ENCODE measurements at regions not wholly inside any gene's neighbourhood (a gene's known extent, or its start where the extent isn't known, plus 50 kb on each side); places are given as distances from the start of the nearest gene placed in this dataset.

- TF ChIP-seq SMAD4 (CRISPR knock-in tag; IDR thresholded peaks at IDR 0.05) (no peak), RORB (CRISPR knock-in tag; IDR thresholded peaks at IDR 0.05) (no peak), NR2C2 (CRISPR knock-in tag; IDR thresholded peaks at IDR 0.05) (no peak)
Observed at GRCh38 chr12:85733221-85733840, 102.9 kb downstream of the RASSF9 start (continued).

GRCh38 chr12:85733984-85734383 is 102.2 kb downstream of the RASSF9 start:
- DNase-seq (ENCODE audit: low spot score) (no peak), ATAC-seq (no peak)
- H3K4me3 Mint-ChIP-seq, result no peak overlapping the region
- TF ChIP-seq EMX1 (CRISPR knock-in tag; IDR thresholded peaks at IDR 0.05), result no peak
- no peak for TF ChIP-seq MXD4 (CRISPR knock-in tag; IDR thresholded peaks at IDR 0.05; ENCODE audit: borderline replicate concordance)
- no peak for TF ChIP-seq STAT6 (CRISPR knock-in tag; conservative IDR thresholded peaks at IDR 0.05; ENCODE audit: low read depth)
- no peak for TF ChIP-seq FOXK1 (CRISPR knock-in tag; IDR thresholded peaks at IDR 0.05)
- no peak for TF ChIP-seq ELF4 (CRISPR knock-in tag; IDR thresholded peaks at IDR 0.05; ENCODE audit: low read depth)
- TF ChIP-seq RORB (CRISPR knock-in tag; IDR thresholded peaks at IDR 0.05), result no peak
- no peak for TF ChIP-seq FOXP1 (CRISPR knock-in tag; IDR thresholded peaks at IDR 0.05; ENCODE audit: borderline replicate concordance)
- no peak for TF ChIP-seq ATF1 (CRISPR knock-in tag; IDR thresholded peaks at IDR 0.05)
- no peak for TF ChIP-seq NFYB (CRISPR knock-in tag; conservative IDR thresholded peaks at IDR 0.05; ENCODE audit: low read depth)
- no peak for TF ChIP-seq ATF3 (CRISPR knock-in tag; conservative IDR thresholded peaks at IDR 0.05)
- TF ChIP-seq FOXP4 (CRISPR knock-in tag; IDR thresholded peaks at IDR 0.05), result no peak
- no peak overlapping the region for H3K27ac Mint-ChIP-seq
- no peaks in the 10 kb centered on the region; the same call in 1 of the 2 replicates for H3K9me3 Mint-ChIP-seq
- no peaks in the 10 kb centered on the region for H3K27me3 Mint-ChIP-seq (ENCODE audit: low read depth)
- ChIA-PET CTCF (interaction anchor here (1.6 kb wide), 1 partner anchor 133 kb away, joined by 6 read pairs; no protein-coding TSS in a partner anchor), POLR2A (no interaction called here)
- no peaks in the 10 kb centered on the region for H3K4me1 Mint-ChIP-seq
- no peaks in the 10 kb centered on the region for H3K36me3 Mint-ChIP-seq

- no peak for TF ChIP-seq ZNF671 (CRISPR knock-in tag; IDR thresholded peaks at IDR 0.05)
- TF ChIP-seq TEAD1 (CRISPR knock-in tag; IDR thresholded peaks at IDR 0.05), result no peak
- POLR2A ChIA-PET, result no interaction called here
- no peak overlapping the region for H3K4me3 Mint-ChIP-seq
- peaks cover 12% of the 10 kb centered on the region for H3K4me1 Mint-ChIP-seq
- ATAC-seq, result no peak
- H3K27ac Mint-ChIP-seq, result no peak overlapping the region; the same call in 1 of the 2 replicates
- no peak for DNase-seq (ENCODE audit: low spot score)
- no peaks in the 10 kb centered on the region for H3K27me3 Mint-ChIP-seq (ENCODE audit: low read depth)
- no peaks in the 10 kb centered on the region for H3K36me3 Mint-ChIP-seq
- CTCF ChIA-PET, result no interaction called here
- H3K9me3 Mint-ChIP-seq, result 0 out of 2 replicates have a peak, but pooled peaks cover 5% of the 10 kb centered on the region
Observed at GRCh38 chr12:85740186-85740585, 96.0 kb downstream of the RASSF9 start.

- CTCF ChIA-PET, result no interaction called here
- TF ChIP-seq STAT6 (CRISPR knock-in tag; conservative IDR thresholded peaks at IDR 0.05; ENCODE audit: low read depth) (no peak), ETV6 (CRISPR knock-in tag; IDR thresholded peaks at IDR 0.05) (no peak), CREB1 (CRISPR knock-in tag; IDR thresholded peaks at IDR 0.05) (no peak), E2F5 (CRISPR knock-in tag; IDR thresholded peaks at IDR 0.05) (no peak), GTF2I (CRISPR knock-in tag; conservative IDR thresholded peaks at IDR 0.05) (no peak)
Observed at GRCh38 chr12:85741046-85741445, 95.2 kb downstream of the RASSF9 start.

More at GRCh38 chr12:85741046-85741445, 95.2 kb downstream of the RASSF9 start:
- Mint-ChIP-seq H3K9me3 (0 out of 2 replicates have a peak, but pooled peaks cover 5% of the 10 kb centered on the region), H3K36me3 (no peaks in the 10 kb centered on the region), H3K4me1 (peaks cover 12% of the 10 kb centered on the region), H3K27me3 (ENCODE audit: low read depth) (no peaks in the 10 kb centered on the region), H3K27ac (no peak overlapping the region), H3K4me3 (no peak overlapping the region)
- POLR2A ChIA-PET, result interaction anchor here (0.5 kb wide), 1 partner anchor 111 kb away, joined by 3 read pairs; no protein-coding TSS in a partner anchor
- DNase-seq (ENCODE audit: low spot score) (no peak), ATAC-seq (no peak)

Data from WTC11 (cell line).